ENCODE measurements at regions not wholly inside any gene's neighbourhood (a gene's known extent, or its start where the extent isn't known, plus 50 kb on each side); places are given as distances from the start of the nearest gene placed in this dataset.

- H3K36me3 ChIP-seq (ENCODE audit: control insufficient read depth, insufficient read depth, low read length) = no peaks in the 10 kb centered on the region
- H3K27ac ChIP-seq = no peak overlapping the region
- no peak for TF ChIP-seq CTCF (IDR thresholded peaks at IDR 0.05)
- no peaks in the 10 kb centered on the region for H3K27me3 ChIP-seq (ENCODE audit: control insufficient read depth, insufficient read depth, low read length)
- H2AFZ ChIP-seq = no peak overlapping the region
- H3K4me1 ChIP-seq = no peaks in the 10 kb centered on the region
- H3K4me3 ChIP-seq (ENCODE audit: low read depth, low read length) = no peak overlapping the region
- no peaks in the 10 kb centered on the region for H3K9me3 ChIP-seq (ENCODE audit: control insufficient read depth, low read length)
- H3K4me2 ChIP-seq (ENCODE audit: low read length) = no peak overlapping the region
- no peaks in the 10 kb centered on the region for H3K79me2 ChIP-seq
- H3K9ac ChIP-seq = no peak overlapping the region
Measured at GRCh38 chr11:21646351-21646750, 546.5 kb upstream of the ANO5 start.

GRCh38 chr11:21650961-21651360, 541.9 kb upstream of the ANO5 start:
- TF ChIP-seq CTCF (IDR thresholded peaks at IDR 0.05) = no peak
- no peaks in the 10 kb centered on the region for H3K9me3 ChIP-seq (ENCODE audit: control insufficient read depth, low read length)
- H3K36me3 ChIP-seq (ENCODE audit: control insufficient read depth, insufficient read depth, low read length) = no peaks in the 10 kb centered on the region
- H3K79me2 ChIP-seq = no peaks in the 10 kb centered on the region
- H3K27ac ChIP-seq = no peak overlapping the region
- no peak overlapping the region for H3K4me2 ChIP-seq (ENCODE audit: low read length)
- no peak overlapping the region for H2AFZ ChIP-seq
- no peaks in the 10 kb centered on the region for H3K27me3 ChIP-seq (ENCODE audit: control insufficient read depth, insufficient read depth, low read length)
- H3K9ac ChIP-seq = no peak overlapping the region
- no peak overlapping the region for H3K4me3 ChIP-seq (ENCODE audit: low read depth, low read length)
- H3K4me1 ChIP-seq = no peaks in the 10 kb centered on the region

- Histone ChIP-seq H3K36me3 (ENCODE audit: control insufficient read depth, insufficient read depth, low read length) (no peaks in the 10 kb centered on the region), H3K4me3 (ENCODE audit: low read depth, low read length) (no peak overlapping the region), H3K9ac (no peak overlapping the region), H3K9me3 (ENCODE audit: control insufficient read depth, low read length) (no peaks in the 10 kb centered on the region), H3K79me2 (no peaks in the 10 kb centered on the region), H2AFZ (no peak overlapping the region), H3K4me1 (no peaks in the 10 kb centered on the region), H3K27ac (no peak overlapping the region), H3K4me2 (ENCODE audit: low read length) (no peak overlapping the region), H3K27me3 (ENCODE audit: control insufficient read depth, insufficient read depth, low read length) (no peaks in the 10 kb centered on the region)
- TF ChIP-seq CTCF (IDR thresholded peaks at IDR 0.05) = no peak
Measured at GRCh38 chr11:21653951-21654421, 538.9 kb upstream of the ANO5 start.

GRCh38 chr11:21656065-21656464, 536.8 kb upstream of the ANO5 start:
- no peaks in the 10 kb centered on the region for H3K4me1 ChIP-seq

More at GRCh38 chr11:21656065-21656464, 536.8 kb upstream of the ANO5 start:
- Histone ChIP-seq H3K27me3 (ENCODE audit: control insufficient read depth, insufficient read depth, low read length) (no peaks in the 10 kb centered on the region), H3K36me3 (ENCODE audit: control insufficient read depth, insufficient read depth, low read length) (no peaks in the 10 kb centered on the region), H3K4me3 (ENCODE audit: low read depth, low read length) (no peak overlapping the region), H3K79me2 (no peaks in the 10 kb centered on the region), H3K4me2 (ENCODE audit: low read length) (no peak overlapping the region), H3K27ac (no peak overlapping the region), H2AFZ (no peak overlapping the region), H3K9ac (no peak overlapping the region), H3K9me3 (ENCODE audit: control insufficient read depth, low read length) (no peaks in the 10 kb centered on the region)
- TF ChIP-seq CTCF (IDR thresholded peaks at IDR 0.05) = no peak
